Stomach (tissue), 4 donors: ENCODE measurements at regions not wholly inside any gene's neighbourhood (a gene's known extent, or its start where the extent isn't known, plus 50 kb on each side); places are given as distances from the start of the nearest gene placed in this dataset.

Experiments
- CTCF ChIP-seq, 7 experiments: fragments of 450-650 bp in 4 of 7; fragments of 200-600 bp in 3 of 7; sonication (generic) in 3 of 7; IDR thresholded peaks; one replicate each; pipeline ENCODE4 v1.5.1; 2016 to 2019; ENCODE audit warnings: antibody characterized with exemption in 7 of 7, control low read depth in 2 of 7, mild to moderate bottlenecking in 1 of 7
- POLR2AphosphoS5 ChIP-seq, 3 donors: sonication (generic); formaldehyde crosslinking; IDR thresholded peaks; one replicate each; pipeline ENCODE4 v1.6.1; 2016; ENCODE audit warnings: antibody characterized with exemption in 3 of 3

- no peak for TF ChIP-seq CTCF (IDR thresholded peaks at IDR 0.05)
- TF ChIP-seq POLR2AphosphoS5 (IDR thresholded peaks at IDR 0.05): no peak
Observed at GRCh38 chr10:8194050-8194449, 139.6 kb downstream of the GATA3 start.
